Neuronal stem cell (in vitro differentiated cells): ENCODE measurements at regions not wholly inside any gene's neighbourhood (a gene's known extent, or its start where the extent isn't known, plus 50 kb on each side); places are given as distances from the start of the nearest gene placed in this dataset.

Experiments used
- DNase-seq: peaks from one replicate; pipeline ENCODE4 v3.0.0-alpha.2; 2013; ENCODE audit warnings: low spot score
- H2AFZ ChIP-seq: one replicate; pipeline ENCODE4 v1.6.1; 2013; ENCODE audit warnings: mild to moderate bottlenecking, low read length, inconsistent platforms
- H2AK5ac ChIP-seq: 2 replicates; pipeline ENCODE4 v1.6.1; 2013; ENCODE audit warnings: low read depth, mild to moderate bottlenecking, inconsistent platforms, low read length, moderate library complexity, mixed read lengths
- H2BK120ac ChIP-seq: 2 replicates; pipeline ENCODE4 v1.6.1; 2013; ENCODE audit warnings: low read depth, mild to moderate bottlenecking, inconsistent platforms, low read length, moderate library complexity, mixed read lengths
- H2BK12ac ChIP-seq: one replicate; pipeline ENCODE4 v1.6.1; 2013; ENCODE audit warnings: low read length, inconsistent platforms
- H2BK15ac ChIP-seq: 2 replicates; pipeline ENCODE4 v1.6.1; 2013; ENCODE audit warnings: mild to moderate bottlenecking, low read length, inconsistent platforms, mixed read lengths
- H2BK5ac ChIP-seq: one replicate; pipeline ENCODE4 v1.6.1; 2013; ENCODE audit warnings: inconsistent platforms, mild to moderate bottlenecking, low read length, moderate library complexity
- H3K14ac ChIP-seq: one replicate; pipeline ENCODE4 v1.6.1; 2013; ENCODE audit warnings: low read length, inconsistent platforms
- H3K18ac ChIP-seq: 2 replicates; pipeline ENCODE4 v1.6.1; 2013; ENCODE audit warnings: low read length, inconsistent platforms
- H3K23ac ChIP-seq: 2 replicates; pipeline ENCODE4 v1.6.1; 2013; ENCODE audit warnings: low read depth, mild to moderate bottlenecking, mixed read lengths, low read length, inconsistent platforms; ENCODE audit not compliant: poor library complexity
- H3K27ac ChIP-seq: replicated peaks from 3 replicates; pipeline ENCODE4 v1.5.1; 2013; ENCODE audit warnings: low read length, inconsistent platforms
- H3K27me3 ChIP-seq, 3 experiments: 2 replicates each; pipeline ENCODE4 v1.6.1; 2013; ENCODE audit warnings: low read length in 3 of 3, mild to moderate bottlenecking in 2 of 3, inconsistent platforms in 1 of 3, low read depth in 1 of 3, mixed read lengths in 1 of 3, moderate library complexity in 1 of 3; ENCODE audit not compliant: control insufficient read depth in 3 of 3, insufficient read depth in 3 of 3
- H3K36me3 ChIP-seq, 2 donors: replicated peaks in 1 of 2; 2 replicates each; pipeline ENCODE4 v1.6.1; 2013; ENCODE audit warnings: low read length in 2 of 2; ENCODE audit not compliant: control insufficient read depth in 2 of 2, insufficient read depth in 2 of 2
- H3K4ac ChIP-seq: 2 replicates; pipeline ENCODE4 v1.6.1; 2013; ENCODE audit warnings: inconsistent platforms, mild to moderate bottlenecking, low read length, moderate library complexity
- H3K4me1 ChIP-seq, 2 donors: 1 replicate in 1 of 2; 2 replicates in 1 of 2; pipeline ENCODE4 v1.6.1; 2013; ENCODE audit warnings: low read length in 2 of 2, low read depth in 1 of 2; ENCODE audit not compliant: control insufficient read depth in 2 of 2, insufficient read depth in 1 of 2
- H3K4me2 ChIP-seq: one replicate; pipeline ENCODE4 v1.6.1; 2013; ENCODE audit warnings: mild to moderate bottlenecking, low read length, inconsistent platforms; ENCODE audit not compliant: insufficient read depth, poor library complexity, severe bottlenecking
- H3K4me3 ChIP-seq, 2 donors: 2 replicates each; pipeline ENCODE4 v1.5.1; 2013; ENCODE audit warnings: low read length in 2 of 2, mild to moderate bottlenecking in 2 of 2, inconsistent platforms in 1 of 2, moderate library complexity in 1 of 2
- H3K79me1 ChIP-seq: one replicate; pipeline ENCODE4 v1.6.1; 2013; ENCODE audit warnings: low read depth, mild to moderate bottlenecking, inconsistent platforms, low read length, moderate library complexity
- H3K9ac ChIP-seq: one replicate; pipeline ENCODE4 v1.6.1; 2013; ENCODE audit warnings: mild to moderate bottlenecking, low read depth, low read length, inconsistent platforms; ENCODE audit not compliant: poor library complexity
- H3K9me3 ChIP-seq, 2 donors: replicated peaks in 1 of 2; 2 replicates each; pipeline versions ENCODE3 to v1.6.1; 2013; ENCODE audit warnings: low read length in 2 of 2, mild to moderate bottlenecking in 2 of 2, inconsistent platforms in 1 of 2, low read depth in 1 of 2, mixed read lengths in 1 of 2, moderate library complexity in 1 of 2; ENCODE audit not compliant: control insufficient read depth in 2 of 2, insufficient read depth in 1 of 2
- H4K8ac ChIP-seq: one replicate; pipeline ENCODE4 v1.6.1; 2013; ENCODE audit warnings: low read depth, mild to moderate bottlenecking, inconsistent platforms, low read length, moderate library complexity
- H4K91ac ChIP-seq: one replicate; pipeline ENCODE4 v1.6.1; 2013; ENCODE audit warnings: low read length, low read depth, mild to moderate bottlenecking, inconsistent platforms; ENCODE audit not compliant: poor library complexity
- whole genome bisulfite sequencing, 2 donors: extraction: QIAGEN DNeasy Blood & Tissue Kit; methylation state at CpG; one replicate each; pipeline ENCODE4 v1.1.7; 2013; ENCODE audit warnings: missing lambda C conversion rate in 2 of 2, mixed read lengths in 1 of 2; ENCODE audit not compliant: insufficient read length in 2 of 2, insufficient replicate concordance in 1 of 2; ENCODE audit errors: extremely low coverage in 2 of 2; 5-methylcytosine and 5-hydroxymethylcytosine counted together

GRCh38 chr5:9790276-9790675 is 160.1 kb upstream of the TAS2R1 start:
- H2AFZ ChIP-seq, result no peak overlapping the region
- H4K91ac ChIP-seq, result no peak overlapping the region
- no peak overlapping the region for H2BK15ac ChIP-seq
- peaks cover 0 to 2% (median 0%) of the 10 kb centered on the region in 3 experiments for H3K27me3 ChIP-seq
- no peaks in the 10 kb centered on the region for H3K36me3 ChIP-seq
- H3K4me2 ChIP-seq, result no peak overlapping the region
- peaks cover 0 to 2% of the 10 kb centered on the region in 2 donors for H3K4me1 ChIP-seq
- H2AK5ac ChIP-seq, result no peak overlapping the region
- H3K4ac ChIP-seq, result no peak overlapping the region
- H4K8ac ChIP-seq, result no peak overlapping the region
- H2BK120ac ChIP-seq, result no peak overlapping the region
- H3K9ac ChIP-seq, result no peak overlapping the region
- no peak overlapping the region for H3K23ac ChIP-seq
- H3K79me1 ChIP-seq, result no peaks in the 10 kb centered on the region
- no peaks in the 10 kb centered on the region for H3K9me3 ChIP-seq
- no peak overlapping the region for H3K27ac ChIP-seq
- H3K4me3 ChIP-seq, result no peak overlapping the region
- H3K18ac ChIP-seq, result no peak overlapping the region
- no peak overlapping the region for H2BK12ac ChIP-seq
- no peak overlapping the region for H3K14ac ChIP-seq
- DNase-seq, result no peak
- WGBS, 2 donors, result 100% methylated on average over 1 of the region's 7 CpGs; no CpG with 5 or more reads in 1 of the 2 donors
- H2BK5ac ChIP-seq, result no peak overlapping the region

GRCh38 chr5:9789777-9790176 is 159.6 kb upstream of the TAS2R1 start:
- no peak overlapping the region for H3K4ac ChIP-seq
- peaks cover 0 to 2% of the 10 kb centered on the region in 2 donors for H3K4me1 ChIP-seq
- H3K4me3 ChIP-seq, result no peak overlapping the region
- no peak overlapping the region for H2AFZ ChIP-seq
- no peak overlapping the region for H3K23ac ChIP-seq
- H2AK5ac ChIP-seq, result no peak overlapping the region
- no peak overlapping the region for H3K4me2 ChIP-seq
- DNase-seq, result no peak
- H3K18ac ChIP-seq, result no peak overlapping the region
- H3K36me3 ChIP-seq, result no peaks in the 10 kb centered on the region
- no peak overlapping the region for H2BK5ac ChIP-seq
- no peak overlapping the region for H3K9ac ChIP-seq
- no peak overlapping the region for H3K14ac ChIP-seq
- WGBS, 2 donors, result no CpG with 5 or more reads among the region's 1 CpG
- no peak overlapping the region for H2BK12ac ChIP-seq
- H4K8ac ChIP-seq, result no peak overlapping the region
- H2BK15ac ChIP-seq, result no peak overlapping the region
- H3K9me3 ChIP-seq, result no peaks in the 10 kb centered on the region
- H3K27me3 ChIP-seq, result no peaks in the 10 kb centered on the region
- H2BK120ac ChIP-seq, result no peak overlapping the region
- H4K91ac ChIP-seq, result no peak overlapping the region
- no peaks in the 10 kb centered on the region for H3K79me1 ChIP-seq
- H3K27ac ChIP-seq, result no peak overlapping the region

GRCh38 chr5:9787861-9788600 is 157.9 kb upstream of the TAS2R1 start:
- no CpG with 5 or more reads among the region's 8 CpGs for WGBS, 2 donors
- Histone ChIP-seq H3K4me2 (no peak overlapping the region), H3K4me1 (peaks cover 0 to 4% of the 10 kb centered on the region in 2 donors), H3K9ac (no peak overlapping the region), H2AK5ac (no peak overlapping the region), H3K9me3 (no peaks in the 10 kb centered on the region), H2BK12ac (no peak overlapping the region), H3K27ac (no peak overlapping the region), H3K4ac (no peak overlapping the region), H3K14ac (no peak overlapping the region), H3K18ac (no peak overlapping the region), H4K8ac (no peak overlapping the region), H2BK15ac (no peak overlapping the region), H3K4me3 (no peak overlapping the region), H3K27me3 (no peaks in the 10 kb centered on the region), H3K79me1 (no peaks in the 10 kb centered on the region), H3K23ac (no peak overlapping the region), H3K36me3 (no peaks in the 10 kb centered on the region), H4K91ac (no peak overlapping the region), H2AFZ (no peak overlapping the region), H2BK5ac (no peak overlapping the region), H2BK120ac (no peak overlapping the region)
- no peak for DNase-seq

- no peak overlapping the region for H2AK5ac ChIP-seq
- H2BK5ac ChIP-seq, result no peak overlapping the region
- DNase-seq, result no peak
- no peak overlapping the region for H3K9ac ChIP-seq
- no peak overlapping the region for H2BK120ac ChIP-seq
- H3K4me1 ChIP-seq, result peaks cover 0 to 4% of the 10 kb centered on the region in 2 donors
- no peak overlapping the region for H3K4ac ChIP-seq
- no peak overlapping the region for H4K91ac ChIP-seq
- H3K4me3 ChIP-seq, result no peak overlapping the region
- no peak overlapping the region for H3K23ac ChIP-seq
- H3K27me3 ChIP-seq, result no peaks in the 10 kb centered on the region
- H3K9me3 ChIP-seq, result no peaks in the 10 kb centered on the region
- no peak overlapping the region for H3K27ac ChIP-seq
- no peak overlapping the region for H2BK12ac ChIP-seq
- H3K14ac ChIP-seq, result no peak overlapping the region
- H4K8ac ChIP-seq, result no peak overlapping the region
- no peak overlapping the region for H2BK15ac ChIP-seq
- no peak overlapping the region for H2AFZ ChIP-seq
- H3K79me1 ChIP-seq, result no peaks in the 10 kb centered on the region
- no CpG with 5 or more reads among the region's 6 CpGs for WGBS, 2 donors
- no peak overlapping the region for H3K4me2 ChIP-seq
- no peaks in the 10 kb centered on the region for H3K36me3 ChIP-seq
- no peak overlapping the region for H3K18ac ChIP-seq
These were observed 156.5 kb upstream of the TAS2R1 start for GRCh38 chr5:9786380-9787360.
